GM18520 (cell line): ENCODE measurements at regions not wholly inside any gene's neighbourhood (a gene's known extent, or its start where the extent isn't known, plus 50 kb on each side); places are given as distances from the start of the nearest gene placed in this dataset.

ENCODE experiments used
- ATAC-seq: cut with Tn5 transposase; IDR thresholded peaks from one replicate; pipeline ENCODE4 v1.9.1; 2021; ENCODE audit not compliant: unreplicated experiment

DNA sequence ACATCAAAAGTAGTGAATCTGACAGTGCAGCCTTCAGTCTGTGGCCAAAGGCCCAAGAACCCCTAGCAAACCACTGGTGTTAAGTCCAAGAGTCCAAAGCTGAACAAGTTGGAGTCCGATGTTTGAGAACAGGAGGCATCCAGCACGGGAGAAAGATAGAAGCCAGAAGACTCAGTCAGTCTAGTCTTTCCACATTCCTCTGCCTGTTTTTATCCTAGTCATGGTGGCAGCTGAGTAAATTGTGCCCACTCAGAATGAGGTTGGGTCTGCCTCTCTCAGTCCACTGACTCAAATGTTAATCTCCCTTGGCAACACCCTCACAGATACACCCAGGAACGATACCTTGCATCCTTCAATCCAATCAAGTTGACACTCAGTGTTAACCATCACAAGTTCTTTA lies 1255.4 kb downstream of the LRFN5 start:
- no peak for ATAC-seq

DNA sequence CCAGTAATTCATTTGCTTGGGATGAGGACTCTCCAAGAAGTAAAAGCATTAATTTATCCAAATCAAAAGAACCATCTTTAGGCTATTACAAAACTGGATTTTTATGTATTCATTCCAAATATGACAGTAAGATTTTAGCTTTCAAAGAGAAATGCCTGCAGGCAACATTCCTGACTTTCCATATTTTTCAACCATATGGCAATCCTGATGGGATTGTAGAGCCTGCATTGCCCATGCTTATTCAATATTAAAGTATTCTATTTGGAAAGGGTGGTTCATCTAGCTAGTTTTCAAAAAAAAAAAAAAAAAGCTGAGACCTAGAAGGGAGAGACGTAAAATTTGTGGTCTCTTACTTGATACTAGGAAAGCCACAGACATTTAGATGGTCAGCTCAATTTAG lies 1253.7 kb downstream of the LRFN5 start:
- ATAC-seq = no peak

DNA sequence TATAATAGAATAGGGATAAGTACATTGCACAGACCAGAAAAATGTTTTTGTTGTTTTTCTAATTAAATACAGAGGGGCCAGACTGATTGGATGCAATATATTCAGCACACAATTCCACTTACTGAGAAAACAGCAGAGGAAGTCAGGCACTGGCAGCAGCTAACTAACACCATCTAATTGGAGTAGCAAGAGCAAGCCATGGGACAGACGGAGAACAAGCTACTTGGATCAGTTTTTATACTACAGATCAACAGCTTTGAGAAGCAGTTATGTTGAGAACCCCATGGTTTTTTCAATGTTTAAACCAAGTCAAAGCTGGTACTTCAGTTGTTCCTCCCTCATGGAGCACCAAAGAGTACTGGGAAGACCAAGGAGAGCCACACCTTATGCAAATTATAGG lies 1249.4 kb downstream of the LRFN5 start:
- no peak for ATAC-seq

DNA sequence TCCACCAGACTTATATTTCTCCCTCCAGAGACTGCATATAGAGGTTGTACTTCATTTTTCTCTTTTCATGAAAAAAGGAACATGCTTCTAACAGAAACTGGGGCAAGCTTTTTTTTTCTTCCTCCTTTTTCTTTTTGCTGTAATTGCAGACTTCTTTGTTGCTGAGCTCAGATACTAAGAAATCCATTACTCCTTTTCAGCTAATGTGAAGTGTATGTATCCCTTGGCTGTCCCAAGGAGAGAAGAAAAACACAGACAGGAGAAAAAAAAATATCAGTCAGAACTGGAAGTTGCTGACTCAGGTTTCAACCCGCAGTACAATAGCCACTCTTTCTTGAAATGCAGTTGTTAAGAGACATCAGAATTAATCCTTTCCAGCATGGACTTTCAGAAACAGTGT lies 1248.4 kb downstream of the LRFN5 start:
- no peak for ATAC-seq

DNA sequence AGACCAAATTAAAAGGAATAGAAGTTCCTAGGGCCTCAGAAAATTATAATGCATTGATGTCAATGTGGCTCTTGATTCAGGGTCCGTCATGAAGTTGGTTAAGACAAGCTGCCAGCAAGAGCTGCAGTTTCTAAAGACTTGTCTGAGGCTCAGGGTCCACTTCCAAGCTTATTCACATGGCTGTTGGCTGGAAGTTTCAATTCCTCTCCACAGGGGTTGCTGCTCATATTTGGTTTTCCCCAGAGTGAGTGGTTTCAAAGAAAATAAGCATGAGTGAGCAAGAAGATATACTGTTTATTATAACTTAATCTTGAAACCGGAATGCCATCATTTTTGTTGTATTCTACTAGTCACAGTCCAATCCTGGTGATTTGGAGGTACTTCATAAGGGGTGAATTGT lies 1247.4 kb downstream of the LRFN5 start:
- no peak for ATAC-seq

DNA sequence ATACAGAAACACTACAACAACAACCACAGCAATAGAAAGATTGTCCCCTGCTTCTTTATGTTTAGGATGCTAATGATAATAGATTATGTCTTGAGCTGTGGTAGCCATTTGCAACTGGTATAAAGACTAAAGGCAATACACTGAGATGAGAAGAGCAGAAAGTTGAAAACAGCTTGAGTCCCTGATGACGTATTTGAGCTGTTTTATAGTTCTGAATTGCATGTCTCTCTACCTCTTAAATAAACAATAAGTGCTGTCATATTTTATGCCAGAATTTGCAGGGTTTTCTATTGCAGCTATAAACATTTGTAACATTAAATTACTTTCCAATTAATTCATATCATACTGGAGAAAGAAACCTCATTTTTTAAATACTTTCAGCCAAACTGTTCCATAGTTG lies 1242.0 kb downstream of the LRFN5 start:
- ATAC-seq = no peak

DNA sequence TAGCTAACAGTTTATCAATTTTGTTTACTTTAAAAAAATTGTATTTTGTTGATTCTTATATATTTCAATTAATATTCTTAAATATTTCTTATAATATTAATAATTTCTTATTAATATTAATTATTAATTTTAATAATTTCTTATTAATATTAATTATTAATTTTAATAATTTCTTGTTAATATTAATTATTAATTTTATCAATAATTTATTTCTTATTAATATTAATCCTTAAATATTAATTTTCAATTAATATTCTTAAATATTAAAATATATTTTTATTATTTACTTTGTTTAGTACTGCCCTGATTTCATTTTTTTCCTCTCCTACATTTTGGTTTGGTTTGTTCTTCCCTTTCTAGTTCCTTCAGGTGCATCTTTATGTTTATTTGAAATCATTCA lies 1208.1 kb downstream of the LRFN5 start:
- ATAC-seq = no peak

DNA sequence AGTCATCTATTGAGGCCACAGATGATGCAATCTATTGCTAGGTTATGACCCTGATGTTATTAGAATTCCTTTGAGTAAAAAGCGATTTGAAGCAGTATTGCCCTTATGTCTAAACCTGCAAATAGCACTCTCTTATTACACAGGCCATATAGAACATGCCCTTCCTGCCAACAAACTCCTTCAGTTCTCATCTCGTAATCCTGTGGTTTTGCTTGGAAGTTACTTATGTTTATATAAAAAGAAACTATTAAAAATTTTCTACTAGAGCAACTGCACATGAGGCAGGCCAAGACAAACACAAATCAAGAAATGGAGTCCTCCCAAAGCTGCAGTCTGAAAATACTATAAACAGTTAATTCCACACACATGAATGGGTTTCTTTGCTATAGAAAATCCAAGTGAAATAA lies 1200.2 kb downstream of the LRFN5 start:
- ATAC-seq = no peak

DNA sequence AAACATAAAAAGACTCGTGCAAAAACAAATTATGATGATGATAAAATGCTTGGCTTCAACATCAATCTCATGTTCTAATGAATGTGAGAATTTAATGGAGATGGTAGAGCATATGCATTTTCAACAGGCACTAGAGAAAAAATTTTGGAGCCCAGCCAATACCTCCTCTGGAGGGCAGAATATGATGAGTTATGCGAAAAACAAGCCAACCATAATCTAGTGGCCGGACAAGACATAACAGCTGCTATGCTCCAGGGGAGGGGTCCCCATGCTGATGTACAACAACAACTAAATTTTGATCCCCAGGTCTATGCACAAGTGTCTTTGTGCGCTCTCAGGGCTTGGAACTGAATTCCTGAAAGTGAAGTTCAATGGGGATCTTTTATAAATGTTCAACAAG lies 1197.5 kb downstream of the LRFN5 start:
- no peak for ATAC-seq

DNA sequence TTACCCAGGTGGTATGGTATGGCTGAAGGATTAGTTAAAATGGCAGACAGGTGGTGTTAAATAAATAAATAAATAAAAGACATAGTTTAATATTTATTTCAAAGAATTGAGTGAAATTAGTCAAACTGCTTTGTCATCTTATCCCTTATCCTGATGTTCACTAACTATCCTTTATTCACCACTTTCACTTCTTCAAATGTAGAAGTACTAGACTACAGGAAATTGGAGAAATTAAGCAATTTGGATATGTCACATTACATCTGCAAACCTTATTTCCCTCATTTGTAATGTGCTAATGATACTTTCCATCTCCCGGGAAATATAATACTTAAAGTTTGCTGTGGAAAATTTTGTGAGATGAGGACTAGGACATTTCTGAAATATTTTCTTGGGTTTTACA lies 1195.7 kb downstream of the LRFN5 start:
- ATAC-seq = no peak

DNA sequence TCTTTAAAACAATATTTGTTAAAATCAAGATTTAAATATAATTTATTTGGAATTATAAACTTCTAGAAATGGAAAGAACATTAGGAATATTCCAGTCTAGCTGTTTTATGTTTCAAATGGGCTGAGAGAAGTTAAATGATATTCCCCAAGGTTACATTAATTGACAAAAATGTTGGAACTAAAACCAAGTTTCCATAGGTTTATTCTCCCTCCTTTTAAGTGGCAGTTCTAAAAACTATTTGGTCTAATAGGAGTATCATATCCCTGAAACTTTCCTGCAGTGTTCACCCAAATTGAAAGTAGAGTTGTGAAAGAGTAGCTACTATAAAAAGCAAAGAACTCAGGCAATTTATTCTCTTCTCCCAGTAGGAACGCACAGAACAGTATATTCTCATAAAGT lies 1185.5 kb downstream of the LRFN5 start:
- ATAC-seq = no peak

DNA sequence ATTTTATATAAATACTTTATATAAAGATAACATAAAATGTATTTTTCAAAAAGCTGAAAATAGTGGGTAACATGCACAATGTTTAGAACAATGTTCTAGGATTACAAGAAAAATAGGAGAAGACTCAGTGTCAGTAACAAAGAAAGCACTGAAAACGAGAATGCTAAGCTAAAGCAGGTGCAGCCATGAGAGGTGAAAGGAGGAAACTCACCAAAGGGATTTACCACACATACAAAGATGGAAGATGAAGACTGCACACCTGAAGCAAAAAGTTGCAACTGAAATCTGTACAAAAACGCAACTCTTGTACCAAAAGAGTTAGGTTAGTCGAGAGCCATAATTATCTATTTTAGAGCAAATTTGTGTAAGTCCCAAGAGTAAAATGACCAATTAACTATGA lies 1176.1 kb downstream of the LRFN5 start:
- ATAC-seq = no peak

DNA sequence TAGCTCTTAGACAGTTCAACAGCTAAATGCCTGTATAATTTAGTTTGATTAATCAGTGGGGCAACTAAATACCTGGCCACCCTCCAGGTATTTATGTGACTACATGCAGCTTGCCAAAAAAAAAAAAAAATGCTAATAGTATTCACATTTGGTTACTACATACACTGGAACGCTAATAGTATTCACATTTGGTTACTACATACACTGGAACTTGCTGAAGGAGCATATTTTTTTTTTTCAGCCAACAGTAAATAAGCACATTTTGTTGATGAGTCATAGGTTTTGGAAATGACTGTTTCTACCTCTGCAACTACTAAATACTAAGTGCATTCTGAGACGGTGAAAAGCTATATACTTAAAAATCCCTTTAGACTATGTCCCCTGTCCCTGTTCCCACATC lies 1172.3 kb downstream of the LRFN5 start:
- ATAC-seq = no peak

DNA sequence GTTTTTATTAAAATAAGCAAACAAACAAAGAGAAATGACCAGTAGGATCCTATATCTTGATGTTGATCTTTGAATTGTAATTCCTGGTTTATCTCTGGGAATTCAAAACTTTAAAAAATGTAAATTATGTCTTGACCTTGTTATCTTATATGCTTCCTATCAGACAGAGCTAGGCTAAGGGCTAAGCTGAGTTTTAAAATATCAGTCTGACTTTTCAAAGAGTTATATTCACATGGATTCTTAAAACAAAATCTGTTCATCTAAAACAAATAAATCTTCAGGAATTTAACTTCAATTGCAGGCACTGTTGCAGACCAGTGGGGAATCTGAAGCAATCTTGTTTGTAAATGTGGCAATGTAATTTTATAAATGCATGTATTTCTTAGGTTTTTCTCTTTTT lies 1144.1 kb downstream of the LRFN5 start:
- no peak for ATAC-seq

DNA sequence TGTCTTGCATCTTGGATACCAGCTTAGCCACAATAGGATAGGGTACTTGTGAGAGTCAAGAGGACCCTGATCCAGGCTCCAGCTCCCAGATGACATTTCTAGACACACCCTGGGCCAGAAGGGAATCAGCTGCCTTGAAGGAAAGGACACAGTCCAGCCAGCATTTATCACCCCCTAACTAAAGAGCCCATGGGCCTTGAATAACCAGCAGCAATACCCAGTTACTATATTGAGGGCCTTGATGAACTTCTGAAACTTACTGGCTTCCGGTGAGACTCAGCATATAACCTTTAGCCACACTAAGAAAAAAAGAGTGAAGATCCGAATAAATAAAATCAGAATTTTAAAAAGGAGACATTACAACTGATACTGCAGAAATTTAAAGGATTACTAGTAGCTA lies 1135.4 kb downstream of the LRFN5 start:
- ATAC-seq = no peak

DNA sequence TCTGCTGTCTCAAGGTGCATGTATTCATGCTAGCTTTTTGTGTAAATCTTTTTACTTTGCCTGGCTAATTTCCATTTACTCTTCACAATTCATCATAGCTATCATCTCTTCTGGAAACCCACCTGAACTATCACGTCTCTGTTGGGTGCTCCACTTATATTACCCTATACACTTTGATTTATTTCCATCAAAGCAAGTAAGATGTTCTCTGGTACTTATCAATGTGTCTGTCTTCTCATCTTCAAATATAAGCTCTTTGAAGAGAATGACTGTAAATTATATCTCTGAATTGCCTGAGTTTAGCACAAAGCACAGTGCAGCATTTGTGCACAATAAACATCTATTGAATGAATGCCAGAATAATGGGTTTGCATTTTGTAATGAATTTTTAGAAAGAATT lies 1129.7 kb downstream of the LRFN5 start:
- no peak for ATAC-seq

DNA sequence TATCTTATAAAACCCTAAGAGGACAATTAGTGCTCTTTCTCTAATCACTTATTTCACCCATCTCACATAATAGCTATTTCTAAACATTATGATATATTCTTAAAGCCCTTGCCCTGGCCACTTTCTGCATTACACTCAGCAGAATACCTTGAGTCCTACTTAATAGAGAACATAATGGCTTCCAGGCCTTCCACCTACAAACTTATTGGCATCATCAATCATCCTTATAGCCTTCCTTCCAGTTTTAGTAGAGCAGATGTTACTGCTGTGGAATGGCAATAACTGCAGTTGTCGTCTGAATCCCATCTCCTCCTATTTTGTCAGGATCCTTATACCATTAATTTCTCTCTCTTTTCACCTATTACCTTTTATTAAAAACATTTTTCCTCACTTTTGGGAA lies 1127.4 kb downstream of the LRFN5 start:
- ATAC-seq = no peak

DNA sequence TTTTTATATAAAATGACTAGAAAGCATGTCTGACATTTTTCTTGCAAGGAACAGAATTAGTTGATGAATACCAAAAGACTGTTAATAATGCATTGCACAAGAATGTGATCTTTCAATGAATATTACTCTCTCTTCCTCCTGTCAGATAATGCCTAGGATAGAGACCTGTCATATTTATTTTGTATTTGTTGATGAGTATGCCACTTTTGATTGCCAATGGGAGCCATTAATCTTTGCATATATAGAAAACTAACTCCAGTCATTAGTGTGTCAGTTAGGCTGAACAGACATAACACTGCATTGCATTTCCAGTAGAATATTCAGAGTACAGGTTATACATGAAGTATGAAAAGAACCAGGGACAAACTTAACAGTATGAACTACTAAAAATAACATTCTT lies 1125.3 kb downstream of the LRFN5 start:
- no peak for ATAC-seq

DNA sequence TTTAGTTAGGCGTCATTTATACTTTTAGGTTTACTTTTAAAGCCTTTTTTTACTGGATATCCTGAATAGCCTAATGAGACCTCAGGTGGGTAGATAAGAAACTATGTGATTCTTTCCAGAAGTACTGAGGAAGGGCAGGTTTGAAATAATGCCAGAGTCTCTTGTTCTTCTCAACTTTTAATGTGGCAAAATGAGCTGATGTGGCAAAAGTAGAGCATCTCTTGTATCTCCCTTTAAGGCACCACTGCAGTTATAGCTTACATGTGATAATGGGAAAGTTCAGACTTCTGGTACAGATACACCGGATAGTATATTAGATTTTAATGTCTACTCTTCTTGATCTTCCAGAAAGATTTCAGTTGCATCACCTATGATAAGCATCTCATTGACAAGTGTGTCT lies 1124.8 kb downstream of the LRFN5 start:
- no peak for ATAC-seq

DNA sequence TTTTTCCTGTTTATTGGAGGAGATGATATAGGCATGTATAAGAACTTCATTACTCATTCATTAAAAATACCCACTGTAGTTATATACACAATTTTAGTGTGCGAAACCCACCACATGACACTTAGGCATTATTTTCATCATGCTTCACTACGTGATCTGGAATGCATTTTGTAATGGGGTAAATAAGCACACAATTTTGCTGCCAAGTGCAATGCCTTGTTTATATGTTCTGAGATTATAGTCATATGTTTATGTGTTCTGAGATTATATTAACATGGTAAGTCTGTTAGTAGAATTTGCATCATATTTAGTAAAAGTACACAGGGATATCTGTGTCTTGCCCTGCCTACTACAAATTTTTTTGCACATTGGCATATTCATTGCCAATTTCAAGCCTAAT lies 1123.0 kb downstream of the LRFN5 start:
- ATAC-seq = no peak

DNA sequence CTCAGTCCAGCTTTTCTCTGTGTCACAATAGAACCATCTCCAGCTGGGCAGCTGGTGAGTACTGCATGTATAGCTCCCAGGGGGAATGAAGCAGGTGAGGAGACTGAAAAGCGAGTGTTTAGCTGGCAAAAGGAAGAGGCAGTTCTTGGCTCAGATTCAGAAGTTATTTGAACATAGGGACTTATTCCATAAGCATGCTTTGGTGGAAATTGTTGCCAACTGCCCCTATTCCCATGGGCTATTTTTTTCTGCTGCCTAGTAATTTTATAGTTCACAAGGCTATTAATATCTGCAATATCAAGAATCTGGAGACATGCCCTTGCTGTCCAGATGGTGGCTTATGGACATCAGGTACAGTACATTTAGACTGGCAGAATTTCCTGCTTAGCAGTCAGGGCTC lies 1112.7 kb downstream of the LRFN5 start:
- no peak for ATAC-seq

DNA sequence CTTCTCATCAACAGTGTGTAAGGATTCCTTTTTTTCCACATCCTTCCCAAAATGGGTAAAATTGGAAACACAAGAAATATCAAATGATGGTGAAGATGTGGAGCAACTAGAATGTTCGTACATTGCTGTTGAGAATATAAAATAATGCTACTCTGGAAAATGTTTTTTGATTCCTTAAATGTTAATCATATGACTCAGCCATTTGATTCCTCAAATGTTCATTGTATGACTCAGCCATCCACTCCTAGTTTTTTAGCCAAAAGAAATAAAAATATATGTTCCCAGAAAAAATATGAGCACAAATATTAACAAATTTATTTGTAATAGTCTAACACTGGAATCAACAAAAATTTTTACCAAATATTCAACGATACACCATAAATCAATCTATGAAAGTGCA lies 1108.6 kb downstream of the LRFN5 start:
- ATAC-seq = no peak

DNA sequence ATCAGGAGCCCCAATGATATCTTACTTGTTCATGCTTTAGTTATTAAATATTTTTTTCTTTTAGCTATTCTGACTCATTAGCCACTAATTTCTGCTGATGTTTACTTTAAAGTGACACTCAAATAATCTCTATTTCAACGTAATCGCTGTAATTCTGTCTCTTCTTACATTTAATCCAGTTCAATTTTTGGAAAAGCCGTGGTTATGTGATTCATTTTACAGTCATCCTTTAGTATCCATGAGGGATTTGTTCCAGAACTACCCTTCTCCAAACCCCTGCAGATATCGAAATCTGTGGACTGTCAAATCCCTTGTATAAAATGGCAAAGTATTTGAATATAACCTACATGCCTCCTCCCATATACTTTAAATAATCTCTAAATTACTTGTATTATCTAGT lies 1103.4 kb downstream of the LRFN5 start:
- no peak for ATAC-seq

DNA sequence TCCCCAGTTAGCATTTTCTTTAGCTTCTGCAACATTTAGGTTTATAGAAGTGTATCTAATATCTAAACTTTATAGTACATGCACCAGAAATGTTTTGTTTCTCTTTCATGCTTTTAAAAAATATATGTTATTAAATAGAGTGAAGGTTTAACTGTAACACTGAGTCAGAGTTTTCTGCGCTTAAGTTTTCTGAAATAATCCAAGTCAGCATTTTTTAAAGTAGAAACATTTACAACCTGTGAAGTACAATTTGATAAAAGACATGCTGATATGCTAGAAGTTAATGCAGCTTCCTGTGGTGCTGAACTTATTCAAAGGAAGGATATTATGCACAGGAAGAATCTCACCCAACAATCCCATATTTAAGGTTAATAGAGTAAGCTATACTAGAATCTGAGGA lies 1096.8 kb downstream of the LRFN5 start:
- ATAC-seq = no peak
